Activated CD4-positive, alpha-beta T cell treated with anti-CD3 and anti-CD28 coated beads, Interleukin-2, Interleukin-6, amounts not matched to agents 100 ng/mL and 50 ng/mL, durations not matched to agents 16 hours and 8 hours (primary cell): ENCODE measurements at regions not wholly inside any gene's neighbourhood (a gene's known extent, or its start where the extent isn't known, plus 50 kb on each side); places are given as distances from the start of the nearest gene placed in this dataset.

ENCODE experiments used
- DNase-seq: peaks from one replicate; pipeline ENCODE4 v3.0.0-alpha.2; 2020

GRCh38 chr5:10875201-10875768 is 114.3 kb upstream of the DAP start:
- no peak for DNase-seq

GRCh38 chr5:10874541-10874940 is 113.5 kb upstream of the DAP start:
- no peak for DNase-seq

DNA sequence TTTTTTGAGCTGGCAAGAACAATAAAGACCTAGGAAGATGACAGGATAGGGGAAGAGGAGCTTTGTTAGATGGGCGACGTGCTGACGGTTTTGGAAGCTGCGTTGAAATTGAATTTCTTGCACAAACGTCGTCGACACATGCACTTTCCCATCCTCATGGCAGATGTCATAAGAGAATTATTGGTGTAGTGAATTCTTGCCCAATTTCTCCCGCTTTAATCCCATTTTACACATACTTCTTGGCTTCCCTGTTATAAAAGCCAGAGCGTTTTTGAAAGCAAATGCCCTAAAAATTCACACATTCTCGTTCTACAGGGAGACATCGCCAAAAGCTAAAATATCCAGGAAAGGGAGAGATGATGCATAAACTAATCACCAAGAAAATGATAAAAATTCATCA is 109.8 kb upstream of the DAP start:
- no peak for DNase-seq

GRCh38 chr5:10868956-10869355 is 107.9 kb upstream of the DAP start:
- DNase-seq = no peak

- no peak for DNase-seq
These were observed 106.6 kb upstream of the DAP start for GRCh38 chr5:10867389-10868303.

DNA sequence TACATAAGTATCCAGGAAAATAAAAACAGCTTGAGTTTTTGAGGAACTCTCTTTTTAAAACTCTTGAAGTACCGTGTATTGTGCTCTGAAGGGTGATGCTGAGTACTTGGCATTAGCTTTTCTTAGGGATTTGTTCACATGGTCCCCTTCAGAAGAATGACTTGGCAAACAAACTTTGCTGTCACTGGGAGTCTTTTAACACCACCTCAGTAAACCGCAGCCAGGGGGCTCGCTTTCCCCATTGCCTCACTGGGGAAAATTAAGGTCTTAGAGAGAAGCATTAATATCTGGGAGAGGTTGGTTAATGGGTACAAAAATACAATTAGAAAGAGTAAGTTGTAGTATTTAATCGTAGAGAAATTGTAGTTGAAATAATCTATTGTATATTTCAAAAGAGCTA is 105.9 kb upstream of the DAP start:
- no peak for DNase-seq

- DNase-seq = peak; percentile 77
These were observed 102.8 kb upstream of the DAP start for GRCh38 chr5:10863763-10864383.

DNA sequence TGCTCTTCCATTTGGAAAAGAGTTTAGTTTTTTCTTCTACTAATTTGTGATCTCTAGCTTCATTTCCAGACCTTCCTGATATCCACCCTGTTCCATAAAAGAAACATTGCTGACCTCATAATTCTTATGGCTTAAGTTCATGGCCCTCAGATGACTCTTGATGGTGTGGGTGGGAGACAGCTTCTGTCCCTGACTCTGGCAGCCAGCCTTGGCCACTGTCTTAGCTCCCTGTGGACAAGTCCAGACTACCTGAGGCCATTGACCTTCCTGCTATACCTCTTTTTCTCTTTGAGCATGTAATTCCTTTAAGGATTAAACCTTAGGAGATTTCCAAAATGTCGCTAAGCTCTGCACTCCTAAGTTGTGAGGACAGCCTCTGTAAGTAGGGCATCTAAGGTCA is 101.1 kb upstream of the DAP start:
- DNase-seq = no peak

GRCh38 chr5:10861423-10861790 is 100.4 kb upstream of the DAP start:
- no peak for DNase-seq

- DNase-seq = no peak
These were observed 99.8 kb upstream of the DAP start for GRCh38 chr5:10860645-10861422.

DNA sequence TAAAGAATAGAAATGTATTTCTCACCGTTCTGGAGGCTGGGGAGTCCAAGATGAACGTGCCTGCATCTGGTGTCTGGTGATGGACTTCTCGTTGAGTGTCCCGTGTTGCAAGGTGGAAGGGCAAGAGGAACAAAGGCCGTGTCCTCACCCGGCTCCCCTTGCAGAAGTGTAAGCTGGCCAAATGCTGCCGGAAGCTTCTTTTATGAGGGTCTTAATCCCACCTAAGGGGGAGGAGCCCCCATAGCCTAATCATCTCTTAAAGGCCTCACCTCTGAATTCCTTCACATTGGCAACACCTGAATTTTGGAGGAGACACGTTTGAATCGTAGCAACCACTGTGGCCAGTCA is 99.1 kb upstream of the DAP start:
- no peak for DNase-seq

DNA sequence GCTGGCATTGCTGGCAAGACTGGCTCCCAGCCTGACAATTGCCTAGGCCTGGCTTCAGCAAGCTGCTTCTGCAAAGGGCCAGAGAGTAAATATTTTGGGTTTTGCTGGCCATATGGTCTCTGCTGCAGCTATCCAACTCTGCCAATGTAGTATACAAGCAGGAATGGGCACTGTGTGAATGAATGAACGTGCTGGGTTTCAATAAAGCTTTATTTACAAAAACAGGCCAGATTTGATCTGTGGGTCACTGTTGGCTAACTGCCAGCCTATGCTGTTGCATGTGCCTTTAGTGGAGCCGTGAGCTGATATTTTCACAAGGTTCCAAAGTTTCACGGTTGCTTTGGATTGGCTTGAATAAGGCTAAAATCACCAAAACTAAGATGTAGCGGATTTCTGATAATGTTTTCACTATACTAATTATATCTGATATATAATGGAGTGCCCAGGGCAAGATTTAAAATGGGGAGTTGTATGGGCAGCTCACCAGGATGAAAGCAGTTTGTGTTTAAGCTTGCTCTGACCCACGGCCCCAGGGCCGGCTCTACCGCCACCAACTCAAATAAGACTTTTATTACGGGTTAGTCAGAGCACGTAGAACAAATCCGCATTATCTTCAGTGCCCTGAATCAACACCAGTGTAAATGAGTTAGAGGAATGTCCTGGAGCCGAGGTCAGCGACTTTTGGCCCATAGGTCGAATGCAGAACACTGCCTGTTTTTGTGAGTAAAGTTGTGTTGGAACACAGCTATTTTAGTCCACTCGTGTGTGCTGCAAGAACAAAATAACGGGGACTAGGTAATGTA is 98.6 kb upstream of the DAP start:
- DNase-seq = no peak

DNA sequence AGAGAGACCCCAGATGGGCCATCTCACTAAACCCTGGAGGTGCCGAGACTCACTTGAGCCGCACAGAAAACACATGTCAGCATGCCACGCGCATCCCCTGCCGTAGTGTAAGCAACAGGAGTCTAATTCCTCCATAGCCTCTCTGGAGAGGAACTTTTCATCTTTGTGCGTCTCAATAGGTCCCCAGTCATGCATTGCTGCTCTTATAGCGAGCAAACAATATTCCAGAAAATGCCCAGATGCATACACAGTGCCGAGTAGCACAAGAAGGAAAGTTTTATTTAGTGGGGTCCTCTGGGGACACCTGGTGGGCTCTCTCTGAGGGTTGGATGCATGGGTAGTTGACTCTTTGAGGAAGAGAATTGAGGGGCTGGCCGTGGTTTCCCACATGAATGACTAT is 97.9 kb upstream of the DAP start:
- DNase-seq = no peak

GRCh38 chr5:10858307-10858706 is 97.3 kb upstream of the DAP start:
- no peak for DNase-seq

DNA sequence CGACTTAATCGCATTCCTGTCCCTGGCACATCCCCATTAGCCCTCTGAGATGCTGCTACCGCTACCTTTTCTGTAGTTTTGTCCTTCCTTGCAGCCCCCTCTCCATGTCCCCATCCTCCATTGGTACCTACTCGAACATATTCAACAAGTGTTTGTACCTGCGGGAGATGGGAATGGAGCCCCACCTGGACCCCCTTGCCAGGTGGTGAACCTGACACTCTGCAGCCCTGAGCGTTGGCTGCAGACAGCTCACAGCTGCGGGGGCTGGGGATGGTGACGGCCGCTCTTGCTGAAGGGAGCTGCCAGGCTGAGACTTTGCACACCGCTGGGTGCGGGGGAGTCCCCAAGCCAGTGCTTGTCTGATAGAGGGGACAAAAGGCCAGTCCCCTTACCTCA is 96.3 kb upstream of the DAP start:
- DNase-seq = no peak

DNA sequence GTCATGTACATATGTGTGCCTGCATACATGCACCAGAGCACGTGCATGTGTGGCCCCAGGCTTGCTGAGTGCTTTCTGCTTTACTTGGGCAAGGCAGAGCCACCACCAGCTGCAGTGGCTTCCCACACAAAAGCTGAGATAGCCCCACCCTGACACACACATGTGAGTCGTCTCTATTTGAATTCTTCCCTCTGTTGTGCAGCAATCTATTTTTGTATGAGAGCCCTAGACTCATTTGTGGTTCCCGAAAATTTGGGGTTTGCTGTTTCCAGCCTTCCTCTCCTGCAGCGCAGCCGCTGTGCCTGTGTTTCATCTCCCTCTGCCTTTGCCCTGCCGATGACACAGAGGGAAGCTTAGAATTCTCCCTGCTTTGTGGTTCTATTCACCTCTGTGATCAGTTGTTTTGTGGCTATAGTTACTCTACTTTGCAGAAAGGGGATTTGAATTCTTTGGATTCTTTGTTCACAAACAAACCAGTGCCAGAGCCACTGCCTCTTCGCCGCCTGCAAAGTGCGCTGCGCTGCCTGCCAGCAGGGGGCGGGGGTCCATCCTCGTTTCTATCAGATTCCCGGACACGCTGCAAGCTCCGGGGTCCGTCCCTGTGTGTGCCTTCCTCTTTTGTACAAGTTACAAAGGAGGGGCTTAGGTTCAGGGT is 95.8 kb upstream of the DAP start:
- DNase-seq = peak; percentile 26

DNA sequence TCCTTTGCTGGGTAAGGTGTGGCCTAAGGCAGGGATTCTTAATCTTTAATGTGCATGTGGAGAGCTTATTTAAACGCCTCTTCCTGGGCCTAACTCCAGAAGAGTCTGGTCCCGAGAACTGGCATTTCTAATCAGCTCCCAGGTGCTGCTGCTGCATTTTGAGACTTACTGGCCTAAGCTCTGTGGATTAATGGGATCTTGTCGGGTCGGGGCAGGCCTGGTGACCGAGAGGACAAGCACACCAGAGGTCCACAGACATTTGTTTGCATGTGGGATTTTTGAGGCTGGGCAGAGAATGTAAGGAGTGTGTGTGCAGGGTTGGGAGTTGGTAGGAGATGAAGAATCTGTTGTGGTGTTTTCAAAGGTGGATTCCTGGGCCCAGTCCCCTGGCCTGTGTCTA is 95.0 kb upstream of the DAP start:
- DNase-seq = no peak

GRCh38 chr5:10854506-10855277 is 93.7 kb upstream of the DAP start:
- no peak for DNase-seq

DNA sequence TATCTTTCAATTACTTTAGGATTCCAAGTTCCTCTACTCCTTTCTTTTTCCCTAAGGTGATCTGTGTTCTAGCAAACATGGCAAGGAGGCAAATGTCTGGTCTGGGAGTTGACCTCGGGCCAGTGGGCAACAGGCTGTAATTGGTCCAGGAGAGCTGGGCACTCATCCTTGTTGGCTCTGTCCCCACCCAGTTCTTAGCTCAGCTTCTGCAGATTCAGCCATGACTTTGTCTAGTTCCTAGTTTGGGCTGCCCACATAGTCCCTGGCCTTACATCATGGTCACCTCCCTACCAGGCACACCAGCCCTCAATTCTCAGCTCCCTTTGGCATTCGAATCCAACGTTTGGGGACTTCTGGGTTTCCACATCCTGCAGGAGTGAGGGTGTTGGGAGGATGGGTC is 92.1 kb upstream of the DAP start:
- DNase-seq = no peak

GRCh38 chr5:10849278-10849677 is 88.2 kb upstream of the DAP start:
- no peak for DNase-seq

DNA sequence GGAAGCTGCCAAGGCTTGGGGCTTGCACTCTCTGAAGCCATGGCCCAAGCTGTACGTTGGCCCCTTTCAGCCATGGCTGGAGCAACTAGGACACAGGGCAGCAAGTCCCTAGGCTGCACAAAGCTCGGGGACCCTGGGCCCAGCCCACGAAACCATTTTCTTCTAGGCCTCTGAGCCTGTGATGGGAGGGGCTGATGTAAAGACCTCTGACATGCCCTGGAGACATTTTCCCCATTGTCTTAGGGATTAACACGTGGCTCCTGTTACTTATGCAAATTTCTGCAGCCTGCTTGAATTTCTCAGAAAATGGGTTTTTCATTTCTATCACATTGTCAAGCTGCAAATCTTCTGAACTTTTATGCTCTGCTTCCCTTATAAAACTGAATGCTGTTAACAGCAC is 83.0 kb upstream of the DAP start:
- DNase-seq = no peak
